ENCODE measurements at regions not wholly inside any gene's neighbourhood (a gene's known extent, or its start where the extent isn't known, plus 50 kb on each side); places are given as distances from the start of the nearest gene placed in this dataset.
A peak's percentile ranks its signal among the peaks of the same experiment; 100 is the strongest.

DNA sequence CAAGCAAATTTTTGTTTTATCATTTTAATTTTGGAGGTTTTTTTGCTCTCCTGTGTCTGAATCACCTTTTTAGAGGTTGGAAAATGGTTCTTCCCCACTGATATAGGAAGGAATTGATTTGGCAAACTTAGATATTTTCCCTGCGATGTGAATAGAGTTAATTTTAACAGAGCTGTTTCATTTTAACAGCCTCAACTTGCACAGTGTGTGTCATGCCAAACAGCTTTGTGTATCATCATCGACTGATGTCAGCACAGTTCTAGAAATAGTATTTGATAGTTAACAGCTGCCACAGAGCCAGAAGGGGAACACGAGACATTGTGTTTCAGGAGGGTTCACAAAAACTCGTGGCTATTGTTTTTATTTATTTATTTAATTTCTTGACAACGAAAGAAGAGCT is 243.1 kb upstream of the FOXN3 start:
- no peak for DNase-seq
- H3K36me3 Mint-ChIP-seq (ENCODE audit: low read depth), result no peaks in the 10 kb centered on the region
- no peak for ATAC-seq (ENCODE audit: low read depth)
- ChIA-PET POLR2A (no interaction called here), CTCF (interaction anchor here (0.7 to 1.3 kb wide), 2 partner anchors 178 to 483 kb away, joined by 3 read pairs; no protein-coding TSS in a partner anchor)
- H3K4me1 Mint-ChIP-seq, result no peaks in the 10 kb centered on the region
- H3K27me3 Mint-ChIP-seq, result no peaks in the 10 kb centered on the region
- no peaks in the 10 kb centered on the region for H3K9me3 Mint-ChIP-seq
- TF ChIP-seq, protein P1, sequence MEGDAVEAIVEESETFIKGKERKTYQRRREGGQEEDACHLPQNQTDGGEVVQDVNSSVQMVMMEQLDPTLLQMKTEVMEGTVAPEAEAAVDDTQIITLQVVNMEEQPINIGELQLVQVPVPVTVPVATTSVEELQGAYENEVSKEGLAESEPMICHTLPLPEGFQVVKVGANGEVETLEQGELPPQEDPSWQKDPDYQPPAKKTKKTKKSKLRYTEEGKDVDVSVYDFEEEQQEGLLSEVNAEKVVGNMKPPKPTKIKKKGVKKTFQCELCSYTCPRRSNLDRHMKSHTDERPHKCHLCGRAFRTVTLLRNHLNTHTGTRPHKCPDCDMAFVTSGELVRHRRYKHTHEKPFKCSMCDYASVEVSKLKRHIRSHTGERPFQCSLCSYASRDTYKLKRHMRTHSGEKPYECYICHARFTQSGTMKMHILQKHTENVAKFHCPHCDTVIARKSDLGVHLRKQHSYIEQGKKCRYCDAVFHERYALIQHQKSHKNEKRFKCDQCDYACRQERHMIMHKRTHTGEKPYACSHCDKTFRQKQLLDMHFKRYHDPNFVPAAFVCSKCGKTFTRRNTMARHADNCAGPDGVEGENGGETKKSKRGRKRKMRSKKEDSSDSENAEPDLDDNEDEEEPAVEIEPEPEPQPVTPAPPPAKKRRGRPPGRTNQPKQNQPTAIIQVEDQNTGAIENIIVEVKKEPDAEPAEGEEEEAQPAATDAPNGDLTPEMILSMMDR (IDR thresholded peaks at IDR 0.05), result no peak
- intact Hi-C loops (cut with micrococcal nuclease), result loop anchor here (2.0 kb wide), 1 partner anchor 15 kb away; no protein-coding TSS in a partner anchor
- no peak overlapping the region for H3K4me3 Mint-ChIP-seq
- no peak overlapping the region for H3K27ac Mint-ChIP-seq

DNA sequence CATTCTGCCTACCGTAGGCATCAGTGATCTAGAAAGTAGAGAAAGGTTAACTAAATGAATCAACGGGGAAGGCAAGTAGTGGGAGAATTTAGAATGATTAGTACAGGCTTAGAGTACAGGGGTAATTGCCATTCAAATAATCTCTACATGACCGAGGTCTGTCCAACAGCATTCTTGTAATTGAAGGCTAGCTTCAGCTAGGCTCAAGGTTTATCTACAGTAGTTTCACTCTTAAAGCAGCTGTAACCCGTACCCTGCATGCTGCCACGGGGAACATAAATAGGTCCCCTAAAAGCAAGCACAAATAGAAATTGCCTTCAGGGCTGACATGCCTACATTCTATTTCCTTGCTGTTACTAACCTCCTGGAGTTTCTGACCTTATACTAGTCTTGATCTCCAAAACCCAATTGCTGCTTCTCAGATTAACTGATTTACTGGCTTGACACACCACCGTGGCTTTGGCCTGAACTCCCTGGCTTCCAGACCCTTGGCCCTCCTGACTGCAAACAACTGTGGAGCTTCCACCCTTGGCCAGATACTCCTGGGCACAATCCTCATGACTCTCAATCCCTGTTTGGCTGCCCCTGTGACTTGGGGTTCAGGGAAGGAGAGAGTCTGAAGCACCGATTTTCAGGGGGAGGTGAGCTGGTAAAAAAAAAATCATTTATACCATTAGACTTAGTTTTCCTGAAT is 242.1 kb upstream of the FOXN3 start:
- TF ChIP-seq, protein P1 (IDR thresholded peaks at IDR 0.05), result no peak
- Mint-ChIP-seq H3K27ac (no peak overlapping the region), H3K27me3 (no peaks in the 10 kb centered on the region), H3K9me3 (no peaks in the 10 kb centered on the region), H3K4me3 (no peak overlapping the region), H3K36me3 (ENCODE audit: low read depth) (no peaks in the 10 kb centered on the region), H3K4me1 (no peaks in the 10 kb centered on the region)
- POLR2A ChIA-PET, result no interaction called here
- intact Hi-C loops (cut with micrococcal nuclease), result no loop called here
- CTCF ChIA-PET, result no interaction called here
- no peak for DNase-seq
- ATAC-seq (ENCODE audit: low read depth), result no peak

DNA sequence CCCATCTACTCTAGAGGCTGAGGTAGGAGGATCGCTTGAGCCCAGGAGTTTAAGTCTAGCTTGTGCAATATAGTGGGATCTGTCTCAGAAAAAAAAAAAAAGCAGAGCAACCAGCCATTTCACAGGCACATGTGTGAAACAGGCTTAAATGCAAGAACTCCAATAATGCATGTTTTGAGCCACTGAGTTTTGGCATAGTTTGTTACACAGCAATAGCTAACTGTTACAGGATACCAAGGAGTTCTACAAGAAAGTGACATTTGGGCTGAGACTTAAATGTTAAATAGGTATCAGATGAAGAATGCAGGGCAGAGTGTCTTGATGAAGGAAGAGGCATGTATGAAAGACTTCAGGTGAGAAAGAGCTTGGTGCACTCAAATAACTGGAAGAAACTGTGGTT is 240.0 kb upstream of the FOXN3 start:
- no peak overlapping the region for H3K4me3 Mint-ChIP-seq
- peaks cover 7% of the 10 kb centered on the region for H3K4me1 Mint-ChIP-seq
- CTCF ChIA-PET, result no interaction called here
- H3K9me3 Mint-ChIP-seq, result no peaks in the 10 kb centered on the region
- H3K27me3 Mint-ChIP-seq, result no peaks in the 10 kb centered on the region
- TF ChIP-seq, protein P1 (IDR thresholded peaks at IDR 0.05), result no peak
- intact Hi-C loops (cut with micrococcal nuclease), result no loop called here
- POLR2A ChIA-PET, result interaction anchor here (0.7 kb wide), 1 partner anchor 392 kb away, joined by 6 read pairs; no protein-coding TSS in a partner anchor
- no peak for DNase-seq
- no peak for ATAC-seq (ENCODE audit: low read depth)
- H3K27ac Mint-ChIP-seq, result no peak overlapping the region
- no peaks in the 10 kb centered on the region for H3K36me3 Mint-ChIP-seq (ENCODE audit: low read depth)

DNA sequence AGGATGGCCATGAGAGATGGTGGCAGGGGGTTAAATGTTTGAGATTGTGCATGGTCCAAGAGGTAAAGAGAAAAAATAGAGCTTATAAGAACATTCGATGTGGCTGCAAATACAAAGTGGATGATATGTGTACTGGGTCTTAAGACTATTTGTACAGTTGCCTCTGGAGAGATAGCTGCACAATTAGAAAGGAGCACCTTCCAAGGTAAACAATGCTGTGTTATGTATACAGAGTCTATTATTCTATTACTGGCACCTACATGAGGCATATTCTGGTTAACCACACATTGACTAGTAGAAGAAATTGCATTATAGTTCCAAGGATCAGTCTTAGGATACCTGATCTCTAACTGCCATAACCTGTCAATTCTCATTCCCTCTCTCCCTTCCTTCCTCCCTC is 238.0 kb upstream of the FOXN3 start:
- no peaks in the 10 kb centered on the region for H3K27me3 Mint-ChIP-seq
- H3K4me1 Mint-ChIP-seq, result peaks cover 18% of the 10 kb centered on the region
- no peaks in the 10 kb centered on the region for H3K36me3 Mint-ChIP-seq (ENCODE audit: low read depth)
- DNase-seq (no peak), ATAC-seq (ENCODE audit: low read depth) (no peak)
- no peak overlapping the region for H3K27ac Mint-ChIP-seq
- CTCF ChIA-PET, result no interaction called here
- H3K9me3 Mint-ChIP-seq, result no peaks in the 10 kb centered on the region
- intact Hi-C loops (cut with micrococcal nuclease), result loop anchor here (5.0 kb wide), 1 partner anchor 38 kb away; no protein-coding TSS in a partner anchor
- POLR2A ChIA-PET, result no interaction called here
- H3K4me3 Mint-ChIP-seq, result no peak overlapping the region
- TF ChIP-seq, protein P1 (IDR thresholded peaks at IDR 0.05), result no peak

DNA sequence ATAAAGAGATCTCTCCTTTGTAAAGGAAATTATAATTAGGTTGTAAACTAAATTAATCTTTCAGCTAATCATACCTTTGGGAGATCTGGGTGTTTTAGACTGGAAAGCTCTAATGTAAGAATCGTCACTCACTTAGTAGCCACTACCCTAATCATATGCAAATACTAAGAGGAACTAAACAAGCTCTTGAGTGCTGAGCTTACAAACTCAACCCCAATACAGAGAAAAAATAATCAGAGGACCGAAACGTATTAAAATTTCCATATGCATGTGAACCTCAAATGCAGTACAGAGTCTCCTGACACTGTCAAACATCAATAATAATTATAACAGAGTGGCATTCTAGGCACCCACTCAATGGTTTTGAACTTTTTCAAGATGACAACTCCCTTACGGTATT is 235.3 kb upstream of the FOXN3 start:
- POLR2A ChIA-PET, result interaction anchor here (0.5 to 1.0 kb wide), 3 partner anchors 11 to 39 kb away, joined by 3 to 4 read pairs (median 4); no protein-coding TSS in a partner anchor
- ATAC-seq (ENCODE audit: low read depth) (peak; percentile 74), DNase-seq (no peak)
- H3K27ac Mint-ChIP-seq, result peak overlapping the region; percentile 27
- peak overlapping the region; percentile 36 for H3K4me3 Mint-ChIP-seq
- TF ChIP-seq, protein P1 (IDR thresholded peaks at IDR 0.05), result no peak
- no peaks in the 10 kb centered on the region for H3K9me3 Mint-ChIP-seq
- H3K36me3 Mint-ChIP-seq (ENCODE audit: low read depth), result no peaks in the 10 kb centered on the region
- intact Hi-C loops (cut with micrococcal nuclease), result loop anchor here (1.0 to 5.0 kb wide), 2 partner anchors 11 to 35 kb away; no protein-coding TSS in a partner anchor
- H3K4me1 Mint-ChIP-seq, result peaks cover 22% of the 10 kb centered on the region
- CTCF ChIA-PET, result no interaction called here
- H3K27me3 Mint-ChIP-seq, result no peaks in the 10 kb centered on the region

Data from activated B cell treated with CpG ODN at 0.5 μM for 24 hours (primary cell).